ENCODE measurements at regions not wholly inside any gene's neighbourhood (a gene's known extent, or its start where the extent isn't known, plus 50 kb on each side); places are given as distances from the start of the nearest gene placed in this dataset.

DNA sequence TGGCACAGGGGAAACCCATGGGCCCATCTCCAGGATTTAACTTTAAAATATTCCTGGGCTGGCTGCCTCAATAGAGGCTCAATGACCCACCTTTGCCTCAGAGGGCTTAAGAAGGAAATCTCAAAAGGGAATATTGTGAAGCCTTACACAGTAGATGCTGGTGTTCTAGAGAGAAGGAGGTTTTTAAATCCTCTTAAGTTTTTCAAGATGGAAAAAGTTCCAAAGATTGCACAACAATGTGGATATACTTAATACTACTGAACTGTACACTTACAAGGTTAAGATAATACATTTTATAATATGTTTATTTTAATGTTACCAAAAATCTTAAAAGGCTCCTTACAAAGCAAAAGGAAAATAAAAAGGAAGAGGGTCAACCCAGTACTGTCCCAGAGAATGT is 54.9 kb upstream of the LCLAT1 start:
- DNase-seq (ENCODE audit: low read depth), result peak; percentile 81
- Histone ChIP-seq H3K27me3 (replicated peaks; ENCODE audit: control insufficient read depth, insufficient read depth, low read length) (peaks cover 29% of the 10 kb centered on the region), H3K36me3 (ENCODE audit: control insufficient read depth, insufficient read depth, low read length, severe bottlenecking) (no peaks in the 10 kb centered on the region), H3K9me3 (ENCODE audit: control insufficient read depth, low read length) (no peaks in the 10 kb centered on the region), H3K4me3 (ENCODE audit: low read length) (no peak overlapping the region), H3K4me1 (ENCODE audit: control insufficient read depth, insufficient read depth, low read length) (no peaks in the 10 kb centered on the region), H3K9ac (ENCODE audit: low read length) (no peak overlapping the region)

DNA sequence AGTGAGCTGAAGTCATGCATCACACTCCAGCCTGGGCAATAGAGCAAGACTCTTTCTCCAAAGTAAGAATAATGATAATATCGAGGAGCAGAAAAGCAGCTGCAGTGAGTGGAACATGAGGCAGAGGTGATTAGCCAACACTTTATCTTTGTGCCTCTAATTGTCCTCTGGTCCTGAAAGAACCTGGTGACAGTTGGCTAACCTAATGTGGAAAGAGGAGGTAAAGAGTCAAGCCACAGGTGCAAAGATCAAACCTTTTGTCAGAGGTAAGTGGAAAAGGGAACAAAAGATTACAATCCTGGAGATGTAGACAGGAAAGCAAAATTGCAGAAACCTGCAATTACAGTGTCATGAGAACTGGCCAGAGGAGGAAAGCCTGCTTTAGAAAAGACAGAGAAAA is 53.5 kb upstream of the LCLAT1 start:
- Histone ChIP-seq H3K36me3 (ENCODE audit: control insufficient read depth, insufficient read depth, low read length, severe bottlenecking) (no peaks in the 10 kb centered on the region), H3K9ac (ENCODE audit: low read length) (no peak overlapping the region), H3K27me3 (replicated peaks; ENCODE audit: control insufficient read depth, insufficient read depth, low read length) (peaks cover 29% of the 10 kb centered on the region), H3K4me3 (ENCODE audit: low read length) (no peak overlapping the region), H3K4me1 (ENCODE audit: control insufficient read depth, insufficient read depth, low read length) (no peaks in the 10 kb centered on the region), H3K9me3 (ENCODE audit: control insufficient read depth, low read length) (no peaks in the 10 kb centered on the region)
- no peak for DNase-seq (ENCODE audit: low read depth)

DNA sequence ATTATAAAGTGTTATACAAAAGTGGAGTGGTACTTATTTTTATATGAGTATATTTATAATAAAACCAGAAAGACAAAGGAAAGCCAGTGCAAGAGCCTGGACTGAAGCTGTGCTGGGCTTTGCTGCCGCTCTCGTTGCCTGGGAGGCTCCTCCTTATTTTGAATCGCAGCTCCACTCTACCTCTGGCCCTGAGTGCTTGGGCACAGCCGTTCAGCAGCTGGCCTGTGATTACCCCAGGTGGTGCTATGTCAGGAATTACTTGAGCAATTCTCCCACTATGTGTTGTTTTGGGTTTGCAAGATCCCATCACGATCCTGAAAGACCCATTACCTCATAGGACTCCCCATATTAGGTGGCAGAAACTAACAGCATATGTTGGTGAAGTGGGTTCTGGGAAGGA is 53.0 kb upstream of the LCLAT1 start:
- H3K9ac ChIP-seq (ENCODE audit: low read length), result no peak overlapping the region
- no peaks in the 10 kb centered on the region for H3K36me3 ChIP-seq (ENCODE audit: control insufficient read depth, insufficient read depth, low read length, severe bottlenecking)
- DNase-seq (ENCODE audit: low read depth), result no peak
- no peaks in the 10 kb centered on the region for H3K9me3 ChIP-seq (ENCODE audit: control insufficient read depth, low read length)
- H3K27me3 ChIP-seq (replicated peaks; ENCODE audit: control insufficient read depth, insufficient read depth, low read length), result peaks cover 24% of the 10 kb centered on the region
- no peak overlapping the region for H3K4me3 ChIP-seq (ENCODE audit: low read length)
- no peaks in the 10 kb centered on the region for H3K4me1 ChIP-seq (ENCODE audit: control insufficient read depth, insufficient read depth, low read length)

DNA sequence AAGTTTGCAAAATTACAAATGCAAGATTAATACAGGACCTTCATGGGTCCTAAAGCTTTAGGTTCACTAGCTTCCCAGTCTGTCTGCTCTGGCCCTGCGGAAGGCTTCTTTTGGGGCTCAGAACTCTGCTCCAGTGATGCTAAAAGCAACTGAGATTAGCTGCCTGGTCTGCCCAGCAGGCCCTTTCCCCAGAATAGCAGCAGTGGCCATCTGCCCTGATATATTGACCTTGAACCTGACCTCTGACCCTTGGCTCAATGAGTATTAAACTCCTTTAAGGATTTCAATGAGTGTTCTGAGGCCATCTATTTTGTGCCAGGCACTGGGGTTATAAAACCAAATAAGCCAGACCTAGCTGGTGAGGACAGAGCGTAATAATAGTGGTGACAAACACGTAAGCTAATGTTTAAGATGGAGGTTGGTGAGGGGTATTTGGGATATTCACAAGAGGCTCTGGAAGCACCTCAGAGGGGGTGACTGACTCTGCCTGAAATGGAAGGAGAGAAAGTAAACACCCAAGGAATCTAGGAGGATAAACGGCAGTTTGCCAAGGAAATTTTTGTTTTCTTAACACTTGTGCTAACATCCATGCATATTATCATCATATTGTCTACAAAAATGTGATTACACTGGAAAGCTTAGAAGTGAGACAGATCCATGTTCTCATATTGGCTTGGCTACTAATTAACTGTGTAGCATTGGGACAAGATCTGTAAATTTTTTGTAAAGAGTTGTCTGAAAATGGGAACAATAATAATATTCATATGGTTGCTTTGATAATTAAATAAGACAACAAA is 50.4 kb upstream of the LCLAT1 start:
- Histone ChIP-seq H3K9me3 (ENCODE audit: control insufficient read depth, low read length) (no peaks in the 10 kb centered on the region), H3K36me3 (ENCODE audit: control insufficient read depth, insufficient read depth, low read length, severe bottlenecking) (no peaks in the 10 kb centered on the region), H3K4me3 (ENCODE audit: low read length) (no peak overlapping the region), H3K4me1 (ENCODE audit: control insufficient read depth, insufficient read depth, low read length) (no peaks in the 10 kb centered on the region), H3K9ac (ENCODE audit: low read length) (no peak overlapping the region), H3K27me3 (replicated peaks; ENCODE audit: control insufficient read depth, insufficient read depth, low read length) (peaks cover 20% of the 10 kb centered on the region)
- DNase-seq (ENCODE audit: low read depth), result no peak
